ENCODE measurements at regions not wholly inside any gene's neighbourhood (a gene's known extent, or its start where the extent isn't known, plus 50 kb on each side); places are given as distances from the start of the nearest gene placed in this dataset.

- DNase-seq, result no peak
Measured at GRCh38 chr19:46911456-46911855, 50.7 kb downstream of the ARHGAP35 start.

GRCh38 chr19:46913198-46913851 is 52.5 kb downstream of the ARHGAP35 start:
- no peak for DNase-seq

GRCh38 chr19:46913852-46914430 is 53.1 kb downstream of the ARHGAP35 start:
- DNase-seq, result no peak

- DNase-seq, result no peak
Measured at GRCh38 chr19:46915386-46915785, 54.6 kb downstream of the ARHGAP35 start.

GRCh38 chr19:46917002-46917401 is 56.2 kb downstream of the ARHGAP35 start:
- DNase-seq, result no peak

GRCh38 chr19:46919324-46919723 is 58.5 kb downstream of the ARHGAP35 start:
- DNase-seq, result no peak

GRCh38 chr19:46920362-46920761 is 59.6 kb downstream of the ARHGAP35 start:
- DNase-seq, result no peak

- DNase-seq, result no peak
Measured at GRCh38 chr19:46921071-46921470, 60.3 kb downstream of the ARHGAP35 start.

GRCh38 chr19:46922465-46922864 is 61.7 kb downstream of the ARHGAP35 start:
- no peak for DNase-seq

GRCh38 chr19:46924874-46925547 is 64.2 kb downstream of the ARHGAP35 start:
- no peak for DNase-seq

- DNase-seq, result no peak
Measured at GRCh38 chr19:46925548-46925950, 64.8 kb downstream of the ARHGAP35 start.

GRCh38 chr19:46926170-46927071 is 65.6 kb downstream of the ARHGAP35 start:
- DNase-seq, result no peak

GRCh38 chr19:46927106-46927505 is 66.3 kb downstream of the ARHGAP35 start:
- DNase-seq, result no peak

- DNase-seq, result no peak
Measured at GRCh38 chr19:46927893-46928292, 67.1 kb downstream of the ARHGAP35 start.

GRCh38 chr19:46928951-46929350 is 68.2 kb downstream of the ARHGAP35 start:
- DNase-seq, result no peak

- no peak for DNase-seq
Measured at GRCh38 chr19:46931202-46931601, 70.4 kb downstream of the ARHGAP35 start.

- no peak for DNase-seq
Measured at GRCh38 chr19:46932346-46932745, 71.5 kb downstream of the ARHGAP35 start.

- no peak for DNase-seq
Measured at GRCh38 chr19:46935066-46935663, 74.4 kb downstream of the ARHGAP35 start.

- DNase-seq, result no peak
Measured at GRCh38 chr19:46943150-46943946, 76.3 kb upstream of the NPAS1 start.

- DNase-seq, result no peak
Measured at GRCh38 chr19:46944123-46944748, 75.4 kb upstream of the NPAS1 start.

GRCh38 chr19:46944918-46945628 is 74.6 kb upstream of the NPAS1 start:
- DNase-seq, result no peak

Data from activated effector memory CD4-positive, alpha-beta T cell treated with anti-CD3 and anti-CD28 coated beads, Interleukin-2, amount 50 U/mL, for 16 hours (primary cell).